HCT116 (cell line): ENCODE measurements at regions not wholly inside any gene's neighbourhood (a gene's known extent, or its start where the extent isn't known, plus 50 kb on each side); places are given as distances from the start of the nearest gene placed in this dataset.

Experiments
- ATAC-seq: fragments of 200-7000 bp; cut with Tn5 transposase; 2 replicates; pipeline ENCODE4 v1.9.1; 2020; ENCODE audit warnings: mild to moderate bottlenecking, moderate library complexity
- BruUV-seq: library from RNA; stranded (reverse); fragments of 400-500 nt; replicated peaks from 2 replicates; lab custom pipeline; 2021; lab: Mats Ljungman, UMichigan
- CTCF ChIA-PET: fragments of 300-600 bp; sonication (Branson Sonifier 250); formaldehyde crosslinking; loops from one replicate; lab custom pipeline; 2021; ENCODE audit warnings: antibody characterized with exemption; lab: Charles Lee
- POLR2A ChIA-PET: fragments of 300-600, 350-600 bp; sonication (Branson Sonifier 250); formaldehyde crosslinking; loops from one replicate; lab custom pipeline; 2021; ENCODE audit warnings: antibody characterized with exemption; lab: Charles Lee
- RAD21 ChIA-PET, 2 experiments: fragments of 300-600 bp; sonication (Branson Sonifier 250); formaldehyde crosslinking; loops; one replicate each; lab custom pipeline; 2023; ENCODE audit warnings: low total read pairs in 2 of 2; ENCODE audit not compliant: uncharacterized antibody in 2 of 2, unreplicated experiment in 2 of 2, low non-redundant PET in 1 of 2; lab: Charles Lee
- DNase-seq: peaks from one replicate; pipeline ENCODE4 v3.0.0-alpha.2; 2010; ENCODE audit warnings: low read depth, low spot score
- H2AFZ ChIP-seq: fragments of 200-600 bp; shearing (Covaris generic), sonication (generic); 2 replicates; pipeline ENCODE4 v1.6.1; 2017; ENCODE audit warnings: low read depth, mixed run types, mixed read lengths, antibody characterized with exemption, low read length; ENCODE audit not compliant: poor library complexity, severe bottlenecking
- H3K27ac ChIP-seq: 2 replicates; pipeline ENCODE4 v1.5.1; 2012; ENCODE audit warnings: low read depth, low read length
- H3K27me3 ChIP-seq: fragments of 200-600 bp; sonication (generic); 2 replicates; pipeline ENCODE4 v1.6.1; 2016; ENCODE audit warnings: mixed run types, low read length, mixed read lengths; ENCODE audit not compliant: insufficient read depth
- H3K36me3 ChIP-seq, 2 experiments: fragments of 200-500 bp in 1 of 2; fragments of 200-600 bp in 1 of 2; sonication (Bioruptor generic) in 1 of 2; sonication (generic) in 1 of 2; 2 replicates each; pipeline versions ENCODE4 v1.5.1 to v1.6.1; 2014 to 2016; ENCODE audit warnings: low read length in 2 of 2, inconsistent platforms in 1 of 2, mixed read lengths in 1 of 2, mixed run types in 1 of 2; ENCODE audit not compliant: insufficient read depth in 2 of 2, control insufficient read depth in 1 of 2
- H3K4me1 ChIP-seq, 2 experiments: fragments of 200-600 bp in 1 of 2; sonication (generic) in 1 of 2; 2 replicates each; pipeline versions ENCODE4 v1.5.1 to v1.6.1; 2012 to 2017; ENCODE audit warnings: low read length in 2 of 2, inconsistent platforms in 1 of 2, mild to moderate bottlenecking in 1 of 2, mixed read lengths in 1 of 2, mixed run types in 1 of 2, moderate library complexity in 1 of 2; ENCODE audit not compliant: insufficient read depth in 2 of 2, control insufficient read depth in 1 of 2
- H3K4me2 ChIP-seq: fragments of 200-600 bp; sonication (generic); 2 replicates; pipeline ENCODE4 v1.6.1; 2017; ENCODE audit warnings: mixed run types, low read length, mixed read lengths
- H3K4me3 ChIP-seq, 2 experiments: fragments of 200-600 bp in 1 of 2; sonication (generic) in 1 of 2; replicated peaks in 1 of 2; 2 replicates each; pipeline ENCODE4 v1.5.1; 2011 to 2016; ENCODE audit warnings: low read length in 2 of 2, control low read depth in 1 of 2, low read depth in 1 of 2, mild to moderate bottlenecking in 1 of 2, mixed read lengths in 1 of 2, mixed run types in 1 of 2
- H3K79me2 ChIP-seq: fragments of 200-600 bp; sonication (generic); 2 replicates; pipeline ENCODE4 v1.6.1; 2017; ENCODE audit warnings: mild to moderate bottlenecking, mixed run types, low read length, moderate library complexity, mixed read lengths; ENCODE audit not compliant: insufficient read depth
- H3K9ac ChIP-seq: fragments of 200-600 bp; sonication (generic); 2 replicates; pipeline ENCODE4 v1.6.1; 2016; ENCODE audit warnings: low read length, mixed read lengths
- H3K9me2 ChIP-seq: fragments of 200-600 bp; sonication (generic), shearing (Covaris generic); 2 replicates; pipeline ENCODE4 v1.6.1; 2017; ENCODE audit warnings: mixed run types, mild to moderate bottlenecking, moderate library complexity; ENCODE audit not compliant: insufficient read depth
- H3K9me3 ChIP-seq, 2 experiments: fragments of 200-500 bp in 1 of 2; fragments of 200-600 bp in 1 of 2; sonication (Bioruptor generic) in 1 of 2; sonication (generic) in 1 of 2; 2 replicates each; pipeline ENCODE4 v1.6.1; 2014 to 2017; ENCODE audit warnings: low read length in 2 of 2, mixed read lengths in 2 of 2, inconsistent platforms in 1 of 2, low read depth in 1 of 2, mild to moderate bottlenecking in 1 of 2, mixed run types in 1 of 2, moderate library complexity in 1 of 2; ENCODE audit not compliant: control insufficient read depth in 1 of 2, insufficient read depth in 1 of 2
- H4K20me1 ChIP-seq: fragments of 200-600 bp; sonication (generic), shearing (Covaris generic); 2 replicates; pipeline ENCODE4 v1.6.1; 2017; ENCODE audit warnings: mixed run types, mild to moderate bottlenecking, moderate library complexity; ENCODE audit not compliant: insufficient read depth
- CTCF ChIP-seq, 3 experiments: fragments of 200-600 bp in 1 of 3; sonication (generic) in 1 of 3; IDR thresholded peaks in 2 of 3; conservative IDR thresholded peaks in 1 of 3; 2 replicates each; pipeline ENCODE4 v1.5.1; 2012 to 2017; ENCODE audit warnings: low read depth in 2 of 3, low read length in 2 of 3, antibody characterized with exemption in 1 of 3, borderline replicate concordance in 1 of 3, control low read depth in 1 of 3, mild to moderate bottlenecking in 1 of 3, mixed read lengths in 1 of 3, mixed run types in 1 of 3, moderate library complexity in 1 of 3; ENCODE audit not compliant: insufficient read depth in 1 of 3
- EZH2phosphoT487 ChIP-seq: fragments of 200-600 bp; IDR thresholded peaks from 2 replicates; pipeline ENCODE4 v1.6.1; 2018; ENCODE audit warnings: antibody characterized with exemption, borderline replicate concordance
- JUND ChIP-seq: IDR thresholded peaks from 2 replicates; pipeline ENCODE4 v1.6.1; 2012
- MAX ChIP-seq: IDR thresholded peaks from 2 replicates; pipeline ENCODE4 v1.6.1; 2012
- REST ChIP-seq: IDR thresholded peaks from 2 replicates; pipeline ENCODE4 v1.6.1; 2012; ENCODE audit warnings: low read depth
- SIN3A ChIP-seq: IDR thresholded peaks from 2 replicates; pipeline ENCODE4 v1.6.1; 2012; ENCODE audit warnings: low read depth
- SP1 ChIP-seq: IDR thresholded peaks from 2 replicates; pipeline ENCODE4 v1.6.1; 2012; ENCODE audit warnings: low read depth
- SRF ChIP-seq: IDR thresholded peaks from 2 replicates; pipeline ENCODE4 v1.6.1; 2012; ENCODE audit warnings: low read depth
- TCF7L2 ChIP-seq: IDR thresholded peaks from 2 replicates; pipeline ENCODE4 v1.7.0; 2011; ENCODE audit warnings: borderline replicate concordance, inconsistent platforms; ENCODE audit not compliant: insufficient read depth, insufficient read length; ENCODE audit errors: extremely low read depth
- YY1 ChIP-seq: IDR thresholded peaks from 2 replicates; pipeline ENCODE4 v1.6.1; 2011; ENCODE audit warnings: low read length, low read depth, moderate library complexity, mild to moderate bottlenecking; ENCODE audit not compliant: insufficient replicate concordance; ENCODE audit errors: extremely low read depth
- ZFX ChIP-seq: fragments of 450-650 bp; IDR thresholded peaks from 2 replicates; pipeline ENCODE4 v1.6.1; 2017
- intact Hi-C: fragments of 100-400 bp; cut with micrococcal nuclease; formaldehyde crosslinking; loops from 2 replicates; pipeline ENCODE4 v1.10.0; 2022

- Histone ChIP-seq H3K9me2 (no peaks in the 10 kb centered on the region), H3K27me3 (no peaks in the 10 kb centered on the region), H3K9me3 (no peaks in the 10 kb centered on the region)
- TF ChIP-seq SP1 (no peak), TCF7L2 (no peak), SRF (no peak), JUND (no peak), CTCF (IDR thresholded peaks at IDR 0.05 in 2 of 3, conservative IDR thresholded peaks at IDR 0.05 in 1 of 3; ENCODE audit: borderline replicate concordance in 1 of 3, insufficient read depth in 1 of 3, low read depth in 2 of 3, low read length in 2 of 3) (no peak), REST (no peak), SIN3A (no peak), ZFX (no peak), EZH2phosphoT487 (no peak), MAX (no peak), YY1 (no peak)
- TF ChIP-seq, all 23 proteins: peak for 0
- DNase-seq (no peak), ATAC-seq (no peak)
- Histone ChIP-seq H3K9ac (no peak overlapping the region), H3K4me3 (no peak overlapping the region), H2AFZ (no peak overlapping the region), H3K36me3 (no peaks in the 10 kb centered on the region), H3K27ac (no peak overlapping the region), H3K4me1 (no peaks in the 10 kb centered on the region), H3K79me2 (no peaks in the 10 kb centered on the region), H4K20me1 (no peaks in the 10 kb centered on the region), H3K4me2 (no peak overlapping the region)
- CTCF ChIA-PET = no interaction called here
- POLR2A ChIA-PET = no interaction called here
- no TSS peak for BruUV-seq
- intact Hi-C loops = no loop called here
- RAD21 ChIA-PET = no interaction called here
Observed at GRCh38 chr12:28793581-28794151, 355.4 kb upstream of the FAR2 start.
